Gastrocnemius medialis (tissue), 4 donors: ENCODE measurements at regions not wholly inside any gene's neighbourhood (a gene's known extent, or its start where the extent isn't known, plus 50 kb on each side); places are given as distances from the start of the nearest gene placed in this dataset.

Source experiments
- POLR2A ChIP-seq, 2 donors: fragments of 450-650 bp; IDR thresholded peaks; one replicate each; pipeline ENCODE4 v1.6.1; 2017; ENCODE audit warnings: antibody characterized with exemption in 2 of 2, mild to moderate bottlenecking in 2 of 2, moderate library complexity in 2 of 2
- TF ChIP-seq, protein P1 (sequence below), 5 experiments: fragments of 450-650 bp in 3 of 5; fragments of 200-600 bp in 2 of 5; sonication (generic) in 2 of 5; IDR thresholded peaks in 4 of 5; conservative IDR thresholded peaks in 1 of 5; 1 replicate in 4 of 5; 2 replicates in 1 of 5; pipeline ENCODE4 v1.5.1; 2016 to 2019; ENCODE audit warnings: antibody characterized with exemption in 5 of 5, mild to moderate bottlenecking in 3 of 5, moderate library complexity in 3 of 5

GRCh38 chr9:89806371-89807100, 201.7 kb downstream of the GADD45G start:
- TF ChIP-seq, protein P1, sequence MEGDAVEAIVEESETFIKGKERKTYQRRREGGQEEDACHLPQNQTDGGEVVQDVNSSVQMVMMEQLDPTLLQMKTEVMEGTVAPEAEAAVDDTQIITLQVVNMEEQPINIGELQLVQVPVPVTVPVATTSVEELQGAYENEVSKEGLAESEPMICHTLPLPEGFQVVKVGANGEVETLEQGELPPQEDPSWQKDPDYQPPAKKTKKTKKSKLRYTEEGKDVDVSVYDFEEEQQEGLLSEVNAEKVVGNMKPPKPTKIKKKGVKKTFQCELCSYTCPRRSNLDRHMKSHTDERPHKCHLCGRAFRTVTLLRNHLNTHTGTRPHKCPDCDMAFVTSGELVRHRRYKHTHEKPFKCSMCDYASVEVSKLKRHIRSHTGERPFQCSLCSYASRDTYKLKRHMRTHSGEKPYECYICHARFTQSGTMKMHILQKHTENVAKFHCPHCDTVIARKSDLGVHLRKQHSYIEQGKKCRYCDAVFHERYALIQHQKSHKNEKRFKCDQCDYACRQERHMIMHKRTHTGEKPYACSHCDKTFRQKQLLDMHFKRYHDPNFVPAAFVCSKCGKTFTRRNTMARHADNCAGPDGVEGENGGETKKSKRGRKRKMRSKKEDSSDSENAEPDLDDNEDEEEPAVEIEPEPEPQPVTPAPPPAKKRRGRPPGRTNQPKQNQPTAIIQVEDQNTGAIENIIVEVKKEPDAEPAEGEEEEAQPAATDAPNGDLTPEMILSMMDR (IDR thresholded peaks at IDR 0.05 in 4 of 5, conservative IDR thresholded peaks at IDR 0.05 in 1 of 5) = no peak
- TF ChIP-seq POLR2A (IDR thresholded peaks at IDR 0.05) = no peak
